ENCODE measurements at regions not wholly inside any gene's neighbourhood (a gene's known extent, or its start where the extent isn't known, plus 50 kb on each side); places are given as distances from the start of the nearest gene placed in this dataset.
A peak's percentile ranks its signal among the peaks of the same experiment; 100 is the strongest.

- Histone ChIP-seq H2AFZ (ENCODE audit: low read length) (no peak overlapping the region), H3K4me2 (ENCODE audit: low read length) (no peak overlapping the region), H3K4me3 (ENCODE audit: low read depth, low read length, poor library complexity, severe bottlenecking) (no peak overlapping the region), H3K36me3 (ENCODE audit: insufficient read depth, low read length) (no peaks in the 10 kb centered on the region), H3K9me2 (ENCODE audit: insufficient read depth, low read length) (no peaks in the 10 kb centered on the region), H3K9me3 (ENCODE audit: low read length) (no peaks in the 10 kb centered on the region), H3K79me2 (ENCODE audit: insufficient read depth, low read depth, low read length) (no peaks in the 10 kb centered on the region), H3K27ac (ENCODE audit: low read depth, low read length, poor library complexity, severe bottlenecking) (no peak overlapping the region), H3K4me1 (ENCODE audit: insufficient read depth, low read length, poor library complexity, severe bottlenecking) (no peaks in the 10 kb centered on the region), H4K20me1 (ENCODE audit: insufficient read depth, low read length) (no peaks in the 10 kb centered on the region)
- no peak for DNase-seq (ENCODE audit: low spot score)
- ChIA-PET CTCF (ENCODE audit: unreplicated experiment) (no interaction called here), POLR2A (no interaction called here)
- no TSS peak for BruUV-seq (replicated peaks)
- TF ChIP-seq CTCF (conservative IDR thresholded peaks at IDR 0.05; ENCODE audit: low read length) (no peak), EZH2phosphoT487 (IDR thresholded peaks at IDR 0.05; ENCODE audit: borderline replicate concordance, low read depth, low read length) (no peak)
- intact Hi-C loops (cut with micrococcal nuclease; ENCODE audit: unreplicated experiment): loop anchor here (5.0 kb wide), 1 partner anchor 49 kb away; no protein-coding TSS in a partner anchor
Measured at GRCh38 chr1:194813096-194813495, 1626.7 kb upstream of the B3GALT2 start.

GRCh38 chr1:194809665-194810064 lies 1623.3 kb upstream of the B3GALT2 start:
- Histone ChIP-seq H2AFZ (ENCODE audit: low read length) (peak overlapping the region; percentile 14; the same call in 1 of the 2 replicates), H3K27ac (ENCODE audit: low read depth, low read length, poor library complexity, severe bottlenecking) (no peak overlapping the region), H3K36me3 (ENCODE audit: insufficient read depth, low read length) (no peaks in the 10 kb centered on the region), H3K79me2 (ENCODE audit: insufficient read depth, low read depth, low read length) (no peaks in the 10 kb centered on the region), H4K20me1 (ENCODE audit: insufficient read depth, low read length) (no peaks in the 10 kb centered on the region), H3K9me3 (ENCODE audit: low read length) (no peaks in the 10 kb centered on the region), H3K4me3 (ENCODE audit: low read depth, low read length, poor library complexity, severe bottlenecking) (no peak overlapping the region), H3K9me2 (ENCODE audit: insufficient read depth, low read length) (no peaks in the 10 kb centered on the region), H3K4me2 (ENCODE audit: low read length) (no peak overlapping the region), H3K4me1 (ENCODE audit: insufficient read depth, low read length, poor library complexity, severe bottlenecking) (no peaks in the 10 kb centered on the region)
- ChIA-PET POLR2A (interaction anchor here (0.7 to 1.5 kb wide), 3 partner anchors 9 to 138 kb away, joined by 3 read pairs; no protein-coding TSS in a partner anchor), CTCF (ENCODE audit: unreplicated experiment) (no interaction called here)
- no peak for TF ChIP-seq EZH2phosphoT487 (IDR thresholded peaks at IDR 0.05; ENCODE audit: borderline replicate concordance, low read depth, low read length)
- TF ChIP-seq CTCF (conservative IDR thresholded peaks at IDR 0.05; ENCODE audit: low read length): no peak
- intact Hi-C loops (cut with micrococcal nuclease; ENCODE audit: unreplicated experiment): loop anchor here (5.0 kb wide), 1 partner anchor 53 kb away; no protein-coding TSS in a partner anchor
- peak; percentile 15 for DNase-seq (ENCODE audit: low spot score)
- BruUV-seq (replicated peaks): no TSS peak

- Histone ChIP-seq H2AFZ (ENCODE audit: low read length) (peak overlapping the region; percentile 14; the same call in 1 of the 2 replicates), H3K79me2 (ENCODE audit: insufficient read depth, low read depth, low read length) (no peaks in the 10 kb centered on the region), H4K20me1 (ENCODE audit: insufficient read depth, low read length) (no peaks in the 10 kb centered on the region), H3K27ac (ENCODE audit: low read depth, low read length, poor library complexity, severe bottlenecking) (no peak overlapping the region), H3K36me3 (ENCODE audit: insufficient read depth, low read length) (no peaks in the 10 kb centered on the region), H3K4me1 (ENCODE audit: insufficient read depth, low read length, poor library complexity, severe bottlenecking) (no peaks in the 10 kb centered on the region), H3K4me2 (ENCODE audit: low read length) (no peak overlapping the region), H3K9me3 (ENCODE audit: low read length) (no peaks in the 10 kb centered on the region), H3K9me2 (ENCODE audit: insufficient read depth, low read length) (no peaks in the 10 kb centered on the region), H3K4me3 (ENCODE audit: low read depth, low read length, poor library complexity, severe bottlenecking) (no peak overlapping the region)
- TF ChIP-seq EZH2phosphoT487 (IDR thresholded peaks at IDR 0.05; ENCODE audit: borderline replicate concordance, low read depth, low read length): no peak
- no peak for TF ChIP-seq CTCF (conservative IDR thresholded peaks at IDR 0.05; ENCODE audit: low read length)
- intact Hi-C loops (cut with micrococcal nuclease; ENCODE audit: unreplicated experiment): no loop called here
- no TSS peak for BruUV-seq (replicated peaks)
- ChIA-PET POLR2A (no interaction called here), CTCF (ENCODE audit: unreplicated experiment) (no interaction called here)
- no peak for DNase-seq (ENCODE audit: low spot score)
Measured at GRCh38 chr1:194809215-194809614, 1622.8 kb upstream of the B3GALT2 start.
